H1 (cell line): ENCODE measurements at regions not wholly inside any gene's neighbourhood (a gene's known extent, or its start where the extent isn't known, plus 50 kb on each side); places are given as distances from the start of the nearest gene placed in this dataset.

Source experiments
- CTCF ChIA-PET: fragments of 300-600 bp; sonication (Branson Sonifier 250); formaldehyde crosslinking; loops from one replicate; lab custom pipeline; 2021; ENCODE audit not compliant: partially characterized antibody; lab: Charles Lee
- POLR2A ChIA-PET: fragments of 300-600 bp; sonication (Branson Sonifier 250); formaldehyde crosslinking; loops from one replicate; lab custom pipeline; 2021; ENCODE audit warnings: inconsistent platforms; ENCODE audit not compliant: partially characterized antibody; lab: Charles Lee
- DNase-seq, 2 experiments: peaks; one replicate each; pipeline versions ENCODE4 v3.0.0 to v3.0.0-alpha.2; 2010 to 2022; ENCODE audit warnings: low spot score in 2 of 2, low read depth in 1 of 2, mixed read lengths in 1 of 2
- FAIRE-seq: peaks from 2 replicates; lab custom pipeline; 2011; peaks lifted over from hg19 to GRCh38; lab: Jason Lieb, UNC
- H2AFZ ChIP-seq: 2 replicates; pipeline ENCODE4 v1.8.1; 2012; ENCODE audit warnings: low read length, inconsistent platforms
- H2AK5ac ChIP-seq: 2 replicates; pipeline ENCODE4 v1.6.1; 2013; ENCODE audit warnings: low read depth, low read length
- H2BK120ac ChIP-seq: replicated peaks from 2 replicates; pipeline ENCODE3; 2013; ENCODE audit warnings: low read depth, low read length, inconsistent platforms
- H2BK12ac ChIP-seq: 2 replicates; pipeline ENCODE4 v1.6.1; 2013; ENCODE audit warnings: low read depth, low read length
- H2BK15ac ChIP-seq: 2 replicates; pipeline ENCODE4 v1.6.1; 2013; ENCODE audit warnings: low read length
- H2BK20ac ChIP-seq: 2 replicates; pipeline ENCODE4 v1.6.1; 2013; ENCODE audit warnings: low read length
- H2BK5ac ChIP-seq: 2 replicates; pipeline ENCODE4 v1.6.1; 2013; ENCODE audit warnings: low read depth, low read length
- H3K14ac ChIP-seq: 2 replicates; pipeline ENCODE4 v1.6.1; 2013; ENCODE audit warnings: inconsistent platforms; ENCODE audit not compliant: insufficient read length
- H3K18ac ChIP-seq: 2 replicates; pipeline ENCODE4 v1.6.1; 2013; ENCODE audit warnings: low read length; ENCODE audit errors: extremely low read depth
- H3K23ac ChIP-seq: 2 replicates; pipeline ENCODE4 v1.6.1; 2013; ENCODE audit warnings: inconsistent platforms; ENCODE audit not compliant: insufficient read length
- H3K23me2 ChIP-seq: 2 replicates; pipeline ENCODE4 v1.6.1; 2013; ENCODE audit warnings: low read depth, low read length
- H3K27ac ChIP-seq: 2 replicates; pipeline ENCODE4 v1.6.1; 2011; ENCODE audit warnings: low read depth, low read length, inconsistent platforms
- H3K27me3 ChIP-seq, 4 experiments: replicated peaks in 1 of 4; 1 replicate in 1 of 4; 2 replicates in 3 of 4; pipeline versions ENCODE4 v1.6.1 to v1.8.1; 2011 to 2013; ENCODE audit warnings: low read length in 3 of 4, mild to moderate bottlenecking in 3 of 4, inconsistent platforms in 2 of 4, mixed read lengths in 2 of 4, moderate library complexity in 1 of 4; ENCODE audit not compliant: control insufficient read depth in 3 of 4, insufficient read depth in 3 of 4; ENCODE audit errors: extremely low read depth in 1 of 4
- H3K36me3 ChIP-seq, 4 experiments: 2 replicates each; pipeline versions ENCODE4 v1.6.1 to v1.8.1; 2011 to 2013; ENCODE audit warnings: mild to moderate bottlenecking in 4 of 4, low read length in 3 of 4, moderate library complexity in 2 of 4, control low read depth in 1 of 4, inconsistent platforms in 1 of 4; ENCODE audit not compliant: insufficient read depth in 4 of 4, control insufficient read depth in 2 of 4
- H3K4ac ChIP-seq: replicated peaks from 2 replicates; pipeline ENCODE3; 2013; ENCODE audit warnings: low read length, low read depth, mixed read lengths, inconsistent platforms; ENCODE audit not compliant: insufficient read length
- H3K4me1 ChIP-seq, 4 experiments: replicated peaks in 1 of 4; 1 replicate in 1 of 4; 2 replicates in 3 of 4; pipeline versions ENCODE4 v1.6.1 to v1.8.1; 2011 to 2013; ENCODE audit warnings: low read length in 3 of 4, inconsistent platforms in 2 of 4, mixed read lengths in 1 of 4; ENCODE audit not compliant: insufficient read depth in 4 of 4, control insufficient read depth in 3 of 4
- H3K4me2 ChIP-seq, 2 experiments: 2 replicates each; pipeline versions ENCODE4 v1.6.1 to v1.8.1; 2011 to 2013; ENCODE audit warnings: low read depth in 2 of 2, low read length in 2 of 2, control low read depth in 1 of 2, inconsistent platforms in 1 of 2, mild to moderate bottlenecking in 1 of 2; ENCODE audit not compliant: insufficient read depth in 1 of 2
- H3K4me3 ChIP-seq, 4 experiments: fragments of 200-600, 300-600 bp in 1 of 4; sonication (generic), shearing (Covaris generic), sonication (Bioruptor Twin) in 1 of 4; 2 replicates each; pipeline versions ENCODE4 v1.5.1 to v1.8.1; 2011 to 2016; ENCODE audit warnings: low read length in 4 of 4, low read depth in 3 of 4, control low read depth in 2 of 4, inconsistent platforms in 2 of 4, mild to moderate bottlenecking in 2 of 4, mixed read lengths in 1 of 4, moderate library complexity in 1 of 4; ENCODE audit not compliant: insufficient read depth in 2 of 4; ENCODE audit errors: extremely low read depth in 1 of 4
- H3K56ac ChIP-seq: replicated peaks from 2 replicates; pipeline ENCODE3; 2013; ENCODE audit warnings: low read depth, mild to moderate bottlenecking, mixed read lengths, low read length, inconsistent platforms; ENCODE audit not compliant: insufficient read length
- H3K79me1 ChIP-seq: 2 replicates; pipeline ENCODE4 v1.6.1; 2013; ENCODE audit warnings: low read depth, low read length, control low read depth
- H3K79me2 ChIP-seq, 2 experiments: 2 replicates each; pipeline versions ENCODE4 v1.6.1 to v1.8.1; 2012 to 2013; ENCODE audit warnings: low read length in 2 of 2, mild to moderate bottlenecking in 2 of 2, inconsistent platforms in 1 of 2; ENCODE audit not compliant: insufficient read depth in 2 of 2, control insufficient read depth in 1 of 2
- H3K9ac ChIP-seq, 4 experiments: replicated peaks in 1 of 4; 1 replicate in 1 of 4; 2 replicates in 3 of 4; pipeline versions ENCODE4 v1.6.1 to v1.8.1; 2011 to 2013; ENCODE audit warnings: low read depth in 3 of 4, low read length in 3 of 4, control low read depth in 2 of 4, mild to moderate bottlenecking in 2 of 4, moderate library complexity in 2 of 4, inconsistent platforms in 1 of 4; ENCODE audit errors: extremely low read depth in 1 of 4
- H3K9me3 ChIP-seq, 2 experiments: 2 replicates each; pipeline versions ENCODE4 v1.6.1 to v1.8.1; 2012 to 2013; ENCODE audit warnings: mild to moderate bottlenecking in 2 of 2, moderate library complexity in 2 of 2, control low read depth in 1 of 2, inconsistent platforms in 1 of 2, low read depth in 1 of 2, low read length in 1 of 2, mixed read lengths in 1 of 2; ENCODE audit not compliant: insufficient read depth in 2 of 2
- H4K20me1 ChIP-seq, 2 experiments: replicated peaks in 1 of 2; 2 replicates each; pipeline versions ENCODE3 to v1.8.1; 2011 to 2013; ENCODE audit warnings: inconsistent platforms in 2 of 2, low read length in 2 of 2, mild to moderate bottlenecking in 1 of 2; ENCODE audit not compliant: insufficient read depth in 2 of 2, control insufficient read depth in 1 of 2
- H4K5ac ChIP-seq: 2 replicates; pipeline ENCODE4 v1.6.1; 2013; ENCODE audit warnings: low read length, low read depth, mixed read lengths, inconsistent platforms; ENCODE audit not compliant: insufficient read length
- H4K8ac ChIP-seq: 2 replicates; pipeline ENCODE4 v1.8.0; 2013; ENCODE audit warnings: mild to moderate bottlenecking, moderate library complexity, low read length, inconsistent platforms; ENCODE audit not compliant: insufficient read depth; ENCODE audit errors: extremely low read depth
- H4K91ac ChIP-seq: replicated peaks from 2 replicates; pipeline ENCODE3; 2013; ENCODE audit warnings: low read length, mixed read lengths, inconsistent platforms; ENCODE audit not compliant: insufficient read length
- CHD1 ChIP-seq: IDR thresholded peaks from 2 replicates; pipeline ENCODE4 v1.6.1; 2012; ENCODE audit warnings: low read depth, low read length, improper control_type of control experiment
- FOSL1 ChIP-seq: IDR thresholded peaks from 2 replicates; pipeline ENCODE4 v1.6.1; 2011; ENCODE audit warnings: mild to moderate bottlenecking, low read depth, low read length, moderate library complexity; ENCODE audit not compliant: insufficient read depth
- GTF2F1 ChIP-seq: IDR thresholded peaks from 2 replicates; pipeline ENCODE4 v1.6.1; 2012; ENCODE audit warnings: low read depth, low read length, improper control_type of control experiment, borderline replicate concordance
- MAFK ChIP-seq: IDR thresholded peaks from 2 replicates; pipeline ENCODE4 v1.6.1; 2012; ENCODE audit warnings: low read depth, mild to moderate bottlenecking, improper control_type of control experiment, low read length
- WGBS, 2 experiments: shearing (Covaris generic) in 1 of 2; methylation state at CpG; one replicate each; pipeline versions ENCODE4 v1.1.6 to v1.1.7; 2013 to 2015; ENCODE audit warnings: low lambda C conversion rate in 2 of 2, mixed read lengths in 2 of 2, inconsistent platforms in 1 of 2, low coverage in 1 of 2, missing lambda C conversion rate in 1 of 2; ENCODE audit not compliant: insufficient replicate concordance in 2 of 2, insufficient coverage in 1 of 2, insufficient read length in 1 of 2; ENCODE audit errors: extremely low coverage in 1 of 2, missing lambda C conversion rate in 1 of 2; 5-methylcytosine and 5-hydroxymethylcytosine counted together
- TF ChIP-seq, protein P1 (sequence below): IDR thresholded peaks from 2 replicates; pipeline ENCODE4 v1.6.1; 2011; ENCODE audit warnings: low read length, improper control_type of control experiment

DNA sequence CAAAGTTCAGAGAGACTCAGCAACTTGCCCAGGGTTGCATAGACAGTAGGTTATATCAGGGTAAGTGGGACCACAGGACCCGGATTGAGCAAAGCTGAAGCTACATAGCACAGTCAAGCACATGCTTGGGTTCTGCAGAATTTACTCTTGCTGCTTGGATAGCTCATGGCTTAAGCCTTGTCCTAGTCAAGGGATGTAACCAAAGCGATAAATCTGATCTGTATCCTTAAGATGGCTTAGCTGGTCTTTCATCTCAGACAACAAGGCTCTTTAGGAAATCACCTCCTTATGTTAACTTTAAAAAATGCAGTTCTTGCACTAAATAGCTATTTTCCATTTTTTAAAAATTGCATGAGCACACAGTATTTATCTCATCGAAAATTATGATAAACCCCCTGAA, 158.5 kb downstream of the LPIN1 start:
- Histone ChIP-seq H2BK120ac (no peak overlapping the region), H3K56ac (no peak overlapping the region), H2BK5ac (no peak overlapping the region), H3K79me2 (no peaks in the 10 kb centered on the region), H2BK12ac (no peak overlapping the region), H3K4me3 (no peak overlapping the region), H2AK5ac (no peak overlapping the region), H2BK15ac (no peak overlapping the region), H4K20me1 (no peaks in the 10 kb centered on the region), H3K14ac (no peak overlapping the region), H3K4me2 (no peak overlapping the region), H3K9me3 (no peaks in the 10 kb centered on the region), H3K27ac (no peak overlapping the region), H3K18ac (no peak overlapping the region), H4K91ac (no peak overlapping the region), H3K4ac (no peak overlapping the region), H3K4me1 (no peaks in the 10 kb centered on the region), H4K5ac (no peak overlapping the region), H2AFZ (no peak overlapping the region), H3K23me2 (no peaks in the 10 kb centered on the region), H3K79me1 (no peaks in the 10 kb centered on the region), H4K8ac (no peak overlapping the region), H3K9ac (no peak overlapping the region), H3K23ac (no peak overlapping the region), H3K27me3 (no peaks in the 10 kb centered on the region), H2BK20ac (no peak overlapping the region), H3K36me3 (no peaks in the 10 kb centered on the region)
- ChIA-PET CTCF (interaction anchor here (1.0 to 1.9 kb wide), 5 partner anchors 10 to 103 kb away, joined by 3 to 10 read pairs (median 3); no protein-coding TSS in a partner anchor), POLR2A (no interaction called here)
- DNase-seq (no peak), FAIRE-seq (no peak)
- TF ChIP-seq CHD1: no peak
- TF ChIP-seq, protein P1, sequence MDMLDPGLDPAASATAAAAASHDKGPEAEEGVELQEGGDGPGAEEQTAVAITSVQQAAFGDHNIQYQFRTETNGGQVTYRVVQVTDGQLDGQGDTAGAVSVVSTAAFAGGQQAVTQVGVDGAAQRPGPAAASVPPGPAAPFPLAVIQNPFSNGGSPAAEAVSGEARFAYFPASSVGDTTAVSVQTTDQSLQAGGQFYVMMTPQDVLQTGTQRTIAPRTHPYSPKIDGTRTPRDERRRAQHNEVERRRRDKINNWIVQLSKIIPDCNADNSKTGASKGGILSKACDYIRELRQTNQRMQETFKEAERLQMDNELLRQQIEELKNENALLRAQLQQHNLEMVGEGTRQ: no peak
- TF ChIP-seq GTF2F1: no peak
- TF ChIP-seq FOSL1: no peak
- no peak for TF ChIP-seq MAFK
- WGBS, 2 experiments: 58% methylated on average over 3 of the region's 3 CpGs; no CpG with 5 or more reads in 1 of the 2 experiments
